Endothelial cell of umbilical vein (primary cell): ENCODE measurements at regions not wholly inside any gene's neighbourhood (a gene's known extent, or its start where the extent isn't known, plus 50 kb on each side); places are given as distances from the start of the nearest gene placed in this dataset.

ENCODE experiments used
- BruUV-seq: library from RNA; stranded (reverse); fragments of 400-500 nt; replicated peaks from 2 replicates; lab custom pipeline; 2021; lab: Mats Ljungman, UMichigan
- CTCF ChIA-PET: fragments of 300-600, 350-600 bp; sonication (Branson Sonifier 250); formaldehyde crosslinking; loops from one replicate; lab custom pipeline; 2021; ENCODE audit warnings: antibody characterized with exemption, inconsistent platforms; lab: Charles Lee
- POLR2A ChIA-PET: fragments of 300-600, 350-600 bp; sonication (Branson Sonifier 250); formaldehyde crosslinking; loops from one replicate; lab custom pipeline; 2021; ENCODE audit warnings: antibody characterized with exemption, inconsistent platforms; lab: Charles Lee
- DNase-seq: peaks from one replicate; pipeline ENCODE4 v3.0.0-alpha.2; 2011; ENCODE audit warnings: low read depth, low spot score
- FAIRE-seq: peaks from 2 replicates; lab custom pipeline; 2011; peaks lifted over from hg19 to GRCh38; lab: Jason Lieb, UNC
- H2AFZ ChIP-seq: 2 replicates; pipeline ENCODE4 v1.6.0; 2012; ENCODE audit warnings: low read depth, low read length, control low read depth, inconsistent platforms
- H3K27ac ChIP-seq: 2 replicates; pipeline ENCODE4 v1.5.1; 2011; ENCODE audit warnings: low read depth, mild to moderate bottlenecking, control low read depth, low read length, moderate library complexity; ENCODE audit not compliant: insufficient read depth
- H3K27me3 ChIP-seq, 2 experiments: 2 replicates each; pipeline versions ENCODE4 v1.6.0 to v1.6.1; 2011; ENCODE audit warnings: low read length in 2 of 2, mixed read lengths in 1 of 2; ENCODE audit not compliant: control insufficient read depth in 2 of 2, insufficient read depth in 2 of 2
- H3K36me3 ChIP-seq, 2 experiments: 2 replicates in 1 of 2; 3 replicates in 1 of 2; pipeline ENCODE4 v1.5.1; 2011; ENCODE audit warnings: low read length in 2 of 2, mild to moderate bottlenecking in 1 of 2, moderate library complexity in 1 of 2; ENCODE audit not compliant: control insufficient read depth in 2 of 2, insufficient read depth in 2 of 2; ENCODE audit errors: extremely low read depth in 1 of 2
- H3K4me1 ChIP-seq: 3 replicates; pipeline ENCODE4 v1.5.1; 2011; ENCODE audit warnings: mild to moderate bottlenecking, low read length; ENCODE audit not compliant: control insufficient read depth, insufficient read depth; ENCODE audit errors: extremely low read depth
- H3K4me2 ChIP-seq: 2 replicates; pipeline ENCODE4 v1.6.1; 2011; ENCODE audit warnings: low read length, control low read depth, mixed read lengths; ENCODE audit not compliant: insufficient read depth
- H3K4me3 ChIP-seq, 3 experiments: fragments of 200-600 bp in 1 of 3; sonication (generic), shearing (Covaris generic) in 1 of 3; replicated peaks in 1 of 3; 2 replicates each; pipeline ENCODE4 v1.5.1; 2011 to 2016; ENCODE audit warnings: control low read depth in 3 of 3, low read length in 3 of 3, mild to moderate bottlenecking in 2 of 3, inconsistent platforms in 1 of 3, low read depth in 1 of 3, moderate library complexity in 1 of 3; ENCODE audit not compliant: insufficient read depth in 1 of 3
- H3K79me2 ChIP-seq: 2 replicates; pipeline ENCODE4 v1.6.0; 2012; ENCODE audit warnings: low read length, inconsistent platforms; ENCODE audit not compliant: control insufficient read depth, insufficient read depth
- H3K9ac ChIP-seq: replicated peaks from 2 replicates; pipeline ENCODE3; 2011; ENCODE audit warnings: low read length, control low read depth; ENCODE audit not compliant: insufficient read depth; ENCODE audit errors: extremely low read depth
- H3K9me1 ChIP-seq: replicated peaks from 3 replicates; pipeline ENCODE4 v1.6.0; 2011; ENCODE audit warnings: mild to moderate bottlenecking, low read length; ENCODE audit not compliant: control insufficient read depth, insufficient read depth; ENCODE audit errors: extremely low read depth
- H3K9me3 ChIP-seq: replicated peaks from 2 replicates; pipeline ENCODE4 v1.5.1; 2012; ENCODE audit warnings: low read length, inconsistent platforms; ENCODE audit not compliant: control insufficient read depth, insufficient read depth
- H4K20me1 ChIP-seq: replicated peaks from 2 replicates; pipeline ENCODE3; 2011; ENCODE audit warnings: mild to moderate bottlenecking, low read length; ENCODE audit not compliant: control insufficient read depth, insufficient read depth; ENCODE audit errors: extremely low read depth
- EZH2 ChIP-seq: IDR thresholded peaks from 2 replicates; pipeline ENCODE4 v1.6.1; 2012; ENCODE audit warnings: borderline replicate concordance, low read depth, mild to moderate bottlenecking, moderate library complexity, low read length, inconsistent platforms; ENCODE audit not compliant: severe bottlenecking
- FOS ChIP-seq: IDR thresholded peaks from 2 replicates; pipeline ENCODE4 v1.6.1; 2011; ENCODE audit warnings: mild to moderate bottlenecking, low read length, moderate library complexity, borderline replicate concordance; ENCODE audit not compliant: insufficient read depth
- GATA2 ChIP-seq: IDR thresholded peaks from 2 replicates; pipeline ENCODE4 v1.7.0; 2011; ENCODE audit warnings: low read depth, mild to moderate bottlenecking, moderate library complexity, mixed read lengths, low read length; ENCODE audit not compliant: insufficient read length, insufficient read depth
- JUN ChIP-seq: IDR thresholded peaks from 2 replicates; pipeline ENCODE4 v1.6.1; 2011; ENCODE audit warnings: borderline replicate concordance, low read depth; ENCODE audit not compliant: insufficient read length, insufficient read depth
- MYC ChIP-seq: IDR thresholded peaks from one replicate; pipeline ENCODE4 v1.6.1; 2011; ENCODE audit warnings: mild to moderate bottlenecking, low read depth, low read length
- POLR2A ChIP-seq: IDR thresholded peaks from 2 replicates; pipeline ENCODE4 v1.6.1; 2012; ENCODE audit warnings: low read depth, mild to moderate bottlenecking, control low read depth, low read length
- POLR2AphosphoS5 ChIP-seq: IDR thresholded peaks from 2 replicates; pipeline ENCODE4 v1.6.1; 2012; ENCODE audit warnings: low read depth, mild to moderate bottlenecking, control low read depth, low read length, moderate library complexity; ENCODE audit not compliant: insufficient read depth
- dilution Hi-C: fragments of 300-500 bp; cut with MboI; formaldehyde crosslinking; loops from one replicate; pipeline ENCODE4 v1.15.0; 2019; ENCODE audit warnings: low sequenced_read_pairs; ENCODE audit not compliant: extremely low pct_ligation_motif_present
- intact Hi-C: fragments of 100-400 bp; cut with micrococcal nuclease; formaldehyde crosslinking; loops from one replicate; pipeline ENCODE4 v1.10.0; 2022
- TF ChIP-seq, protein P1 (sequence below): IDR thresholded peaks from 2 replicates; pipeline ENCODE4 v1.6.1; 2011; ENCODE audit not compliant: insufficient read depth, insufficient read length
- TF ChIP-seq, protein P2 (sequence below), 2 donors: IDR thresholded peaks; 1 replicate in 1 of 2; 2 replicates in 1 of 2; pipeline ENCODE4 v1.5.1; 2011; ENCODE audit warnings: low read length in 2 of 2, mild to moderate bottlenecking in 2 of 2, moderate library complexity in 2 of 2, control low read depth in 1 of 2, inconsistent platforms in 1 of 2, low read depth in 1 of 2; ENCODE audit not compliant: insufficient read depth in 1 of 2; ENCODE audit errors: extremely low read depth in 1 of 2

GRCh38 chr9:115456515-115456914 is 338.6 kb upstream of the TNC start:
- H3K27me3 ChIP-seq = no peaks in the 10 kb centered on the region
- no peak for DNase-seq
- dilution Hi-C loops = no loop called here

More at GRCh38 chr9:115456515-115456914, 338.6 kb upstream of the TNC start:
- no TSS peak for BruUV-seq
- Histone ChIP-seq H3K36me3 (no peaks in the 10 kb centered on the region), H3K9ac (no peak overlapping the region), H2AFZ (no peak overlapping the region), H3K9me1 (no peaks in the 10 kb centered on the region), H3K4me2 (no peak overlapping the region), H3K79me2 (no peaks in the 10 kb centered on the region), H3K4me1 (no peaks in the 10 kb centered on the region), H4K20me1 (no peaks in the 10 kb centered on the region), H3K27ac (no peak overlapping the region), H3K9me3 (peaks cover 2% of the 10 kb centered on the region), H3K4me3 (no peak overlapping the region)
- TF ChIP-seq, protein P1, sequence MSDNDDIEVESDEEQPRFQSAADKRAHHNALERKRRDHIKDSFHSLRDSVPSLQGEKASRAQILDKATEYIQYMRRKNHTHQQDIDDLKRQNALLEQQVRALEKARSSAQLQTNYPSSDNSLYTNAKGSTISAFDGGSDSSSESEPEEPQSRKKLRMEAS = no peak
- TF ChIP-seq POLR2AphosphoS5 = no peak
- TF ChIP-seq, protein P2, sequence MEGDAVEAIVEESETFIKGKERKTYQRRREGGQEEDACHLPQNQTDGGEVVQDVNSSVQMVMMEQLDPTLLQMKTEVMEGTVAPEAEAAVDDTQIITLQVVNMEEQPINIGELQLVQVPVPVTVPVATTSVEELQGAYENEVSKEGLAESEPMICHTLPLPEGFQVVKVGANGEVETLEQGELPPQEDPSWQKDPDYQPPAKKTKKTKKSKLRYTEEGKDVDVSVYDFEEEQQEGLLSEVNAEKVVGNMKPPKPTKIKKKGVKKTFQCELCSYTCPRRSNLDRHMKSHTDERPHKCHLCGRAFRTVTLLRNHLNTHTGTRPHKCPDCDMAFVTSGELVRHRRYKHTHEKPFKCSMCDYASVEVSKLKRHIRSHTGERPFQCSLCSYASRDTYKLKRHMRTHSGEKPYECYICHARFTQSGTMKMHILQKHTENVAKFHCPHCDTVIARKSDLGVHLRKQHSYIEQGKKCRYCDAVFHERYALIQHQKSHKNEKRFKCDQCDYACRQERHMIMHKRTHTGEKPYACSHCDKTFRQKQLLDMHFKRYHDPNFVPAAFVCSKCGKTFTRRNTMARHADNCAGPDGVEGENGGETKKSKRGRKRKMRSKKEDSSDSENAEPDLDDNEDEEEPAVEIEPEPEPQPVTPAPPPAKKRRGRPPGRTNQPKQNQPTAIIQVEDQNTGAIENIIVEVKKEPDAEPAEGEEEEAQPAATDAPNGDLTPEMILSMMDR (IDR thresholded peaks at IDR 0.05; ENCODE audit: extremely low read depth in 1 of 2, insufficient read depth in 1 of 2, low read depth in 1 of 2, low read length in 2 of 2) = no peak
- TF ChIP-seq GATA2 = no peak
- no peak for TF ChIP-seq MYC
- TF ChIP-seq JUN = no peak
- TF ChIP-seq POLR2A = no peak
- TF ChIP-seq EZH2 = no peak
- TF ChIP-seq FOS = no peak
- ChIA-PET CTCF (no interaction called here), POLR2A (no interaction called here)
- intact Hi-C loops = no loop called here
- no peak for FAIRE-seq
